Stomach smooth muscle (tissue), 2 donors: ENCODE measurements at regions not wholly inside any gene's neighbourhood (a gene's known extent, or its start where the extent isn't known, plus 50 kb on each side); places are given as distances from the start of the nearest gene placed in this dataset.

ENCODE experiments used
- H3K27ac ChIP-seq: one replicate; pipeline ENCODE4 v1.7.0; 2013; ENCODE audit warnings: mild to moderate bottlenecking, low read length, inconsistent platforms
- H3K27me3 ChIP-seq, 2 donors: one replicate each; pipeline ENCODE4 v1.7.0; 2013; ENCODE audit warnings: low read length in 2 of 2; ENCODE audit not compliant: insufficient read depth in 2 of 2, control insufficient read depth in 1 of 2
- H3K36me3 ChIP-seq, 2 donors: one replicate each; pipeline ENCODE4 v1.7.0; 2013; ENCODE audit warnings: low read length in 2 of 2; ENCODE audit not compliant: control insufficient read depth in 2 of 2, insufficient read depth in 2 of 2
- H3K4me1 ChIP-seq: one replicate; pipeline ENCODE4 v1.7.0; 2013; ENCODE audit warnings: low read length; ENCODE audit not compliant: control insufficient read depth, insufficient read depth
- H3K4me3 ChIP-seq, 2 donors: one replicate each; pipeline ENCODE4 v1.7.0; 2013; ENCODE audit warnings: low read length in 2 of 2
- H3K9ac ChIP-seq, 2 donors: one replicate each; pipeline ENCODE4 v1.7.0; 2013; ENCODE audit warnings: low read length in 2 of 2, mild to moderate bottlenecking in 1 of 2
- H3K9me3 ChIP-seq, 2 donors: one replicate each; pipeline ENCODE4 v1.7.0; 2013; ENCODE audit warnings: low read length in 2 of 2; ENCODE audit not compliant: control insufficient read depth in 2 of 2
- donor health status: healthy.
- donor health status: Pancreatic carcinoma.

GRCh38 chr10:4474829-4475228, 351.2 kb upstream of the AKR1E2 start:
- no peaks in the 10 kb centered on the region for H3K9me3 ChIP-seq
- no peaks in the 10 kb centered on the region for H3K4me1 ChIP-seq
- no peak overlapping the region for H3K4me3 ChIP-seq
- no peaks in the 10 kb centered on the region for H3K36me3 ChIP-seq
- no peak overlapping the region for H3K9ac ChIP-seq
- no peak overlapping the region for H3K27ac ChIP-seq
- no peaks in the 10 kb centered on the region for H3K27me3 ChIP-seq

- Histone ChIP-seq H3K36me3 (no peaks in the 10 kb centered on the region), H3K4me1 (no peaks in the 10 kb centered on the region), H3K27ac (no peak overlapping the region), H3K9ac (no peak overlapping the region), H3K9me3 (no peaks in the 10 kb centered on the region), H3K27me3 (no peaks in the 10 kb centered on the region), H3K4me3 (no peak overlapping the region)
Measured at GRCh38 chr10:4473977-4474376, 352.0 kb upstream of the AKR1E2 start.

DNA sequence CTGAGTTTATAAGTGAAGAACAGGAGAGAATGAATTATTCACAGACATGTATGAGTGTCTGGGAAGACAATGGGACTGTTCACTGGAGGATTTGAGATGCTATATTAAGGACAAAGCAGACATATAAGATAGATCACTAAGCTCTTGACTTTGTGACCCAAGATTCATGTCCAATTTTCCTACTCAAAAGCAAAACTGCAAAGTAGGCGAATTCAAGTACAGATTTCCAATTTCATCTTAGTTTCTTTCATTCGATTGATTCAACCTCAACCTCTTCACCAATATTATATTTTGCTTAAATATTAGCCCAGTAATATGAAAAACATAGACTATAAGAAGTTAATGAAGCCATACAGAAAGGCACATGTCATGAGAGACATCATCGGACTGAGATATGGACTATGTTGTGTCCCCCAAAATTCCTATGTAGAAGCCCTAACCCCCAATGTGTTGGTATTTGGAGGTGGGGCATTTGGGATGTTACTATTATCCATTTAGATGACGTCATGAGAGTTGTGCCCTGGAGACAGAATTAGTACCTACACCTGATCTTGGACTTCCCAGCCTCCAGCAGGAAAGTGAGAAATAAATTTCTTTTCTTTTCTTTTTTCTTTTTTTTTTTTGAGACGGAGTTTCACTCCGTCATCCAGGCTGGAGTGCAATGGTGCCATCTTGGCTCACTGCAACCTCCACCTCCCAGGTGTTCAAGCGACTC, 353.7 kb upstream of the AKR1E2 start:
- no peaks in the 10 kb centered on the region for H3K36me3 ChIP-seq
- H3K4me3 ChIP-seq: no peak overlapping the region
- H3K27ac ChIP-seq: no peak overlapping the region
- no peaks in the 10 kb centered on the region for H3K27me3 ChIP-seq
- no peaks in the 10 kb centered on the region for H3K4me1 ChIP-seq
- no peak overlapping the region for H3K9ac ChIP-seq
- H3K9me3 ChIP-seq: no peaks in the 10 kb centered on the region

DNA sequence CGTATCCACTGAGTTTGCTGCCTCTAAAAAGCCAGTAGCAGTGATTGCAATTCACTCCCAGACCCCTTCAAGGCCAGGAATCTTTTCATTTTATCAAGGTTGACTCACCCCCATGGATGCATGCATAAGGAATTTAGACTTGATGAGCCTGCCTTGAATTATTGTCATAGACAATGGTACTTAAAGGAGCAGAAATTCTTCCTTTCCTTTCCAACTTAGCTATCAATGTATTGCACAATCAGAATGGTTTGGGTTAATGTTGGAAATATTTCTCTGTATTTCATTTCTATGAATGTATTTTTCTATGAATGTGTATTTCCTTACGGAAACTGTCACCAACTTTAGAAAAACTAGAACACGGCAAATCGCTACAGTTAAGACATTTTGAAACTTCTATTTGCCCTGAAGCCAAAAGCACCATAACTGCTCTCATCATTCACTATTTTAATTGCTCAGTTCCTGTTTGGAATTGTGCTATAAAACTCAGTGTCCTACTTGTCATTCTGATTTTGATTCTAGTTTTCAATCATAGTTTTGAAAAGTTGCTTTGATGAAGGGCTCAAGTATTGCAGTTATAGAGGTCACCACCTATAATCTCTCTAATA, 355.7 kb upstream of the AKR1E2 start:
- no peaks in the 10 kb centered on the region for H3K4me1 ChIP-seq
- H3K9me3 ChIP-seq: no peaks in the 10 kb centered on the region
- no peak overlapping the region for H3K4me3 ChIP-seq
- H3K9ac ChIP-seq: no peak overlapping the region
- no peak overlapping the region for H3K27ac ChIP-seq
- H3K36me3 ChIP-seq: no peaks in the 10 kb centered on the region
- no peaks in the 10 kb centered on the region for H3K27me3 ChIP-seq

- no peak overlapping the region for H3K4me3 ChIP-seq
- H3K36me3 ChIP-seq: no peaks in the 10 kb centered on the region
- H3K27me3 ChIP-seq: no peaks in the 10 kb centered on the region
- H3K4me1 ChIP-seq: no peaks in the 10 kb centered on the region
- H3K9me3 ChIP-seq: no peaks in the 10 kb centered on the region
- no peak overlapping the region for H3K9ac ChIP-seq
- no peak overlapping the region for H3K27ac ChIP-seq
Measured at GRCh38 chr10:4467481-4467880, 358.5 kb upstream of the AKR1E2 start.

GRCh38 chr10:4460267-4460666, 365.7 kb upstream of the AKR1E2 start:
- no peak overlapping the region for H3K4me3 ChIP-seq
- H3K27ac ChIP-seq: no peak overlapping the region
- H3K9ac ChIP-seq: no peak overlapping the region
- H3K36me3 ChIP-seq: no peaks in the 10 kb centered on the region
- no peaks in the 10 kb centered on the region for H3K4me1 ChIP-seq
- H3K9me3 ChIP-seq: no peaks in the 10 kb centered on the region
- H3K27me3 ChIP-seq: no peaks in the 10 kb centered on the region

- Histone ChIP-seq H3K9me3 (no peaks in the 10 kb centered on the region), H3K9ac (no peak overlapping the region), H3K27ac (no peak overlapping the region), H3K27me3 (no peaks in the 10 kb centered on the region), H3K4me1 (no peaks in the 10 kb centered on the region), H3K36me3 (no peaks in the 10 kb centered on the region), H3K4me3 (no peak overlapping the region)
Measured at GRCh38 chr10:4459531-4459930, 366.5 kb upstream of the AKR1E2 start.

GRCh38 chr10:4457597-4457996, 368.4 kb upstream of the AKR1E2 start:
- Histone ChIP-seq H3K27ac (no peak overlapping the region), H3K27me3 (no peaks in the 10 kb centered on the region), H3K36me3 (no peaks in the 10 kb centered on the region), H3K9me3 (no peaks in the 10 kb centered on the region), H3K9ac (no peak overlapping the region), H3K4me1 (no peaks in the 10 kb centered on the region), H3K4me3 (no peak overlapping the region)

GRCh38 chr10:4456776-4457175, 369.2 kb upstream of the AKR1E2 start:
- H3K9me3 ChIP-seq: no peaks in the 10 kb centered on the region
- H3K4me1 ChIP-seq: no peaks in the 10 kb centered on the region
- no peak overlapping the region for H3K4me3 ChIP-seq
- no peaks in the 10 kb centered on the region for H3K27me3 ChIP-seq
- no peak overlapping the region for H3K9ac ChIP-seq
- H3K36me3 ChIP-seq: no peaks in the 10 kb centered on the region
- H3K27ac ChIP-seq: no peak overlapping the region

GRCh38 chr10:4456279-4456678, 369.7 kb upstream of the AKR1E2 start:
- Histone ChIP-seq H3K36me3 (no peaks in the 10 kb centered on the region), H3K9ac (no peak overlapping the region), H3K27ac (no peak overlapping the region), H3K27me3 (no peaks in the 10 kb centered on the region), H3K9me3 (no peaks in the 10 kb centered on the region), H3K4me1 (no peaks in the 10 kb centered on the region), H3K4me3 (no peak overlapping the region)

DNA sequence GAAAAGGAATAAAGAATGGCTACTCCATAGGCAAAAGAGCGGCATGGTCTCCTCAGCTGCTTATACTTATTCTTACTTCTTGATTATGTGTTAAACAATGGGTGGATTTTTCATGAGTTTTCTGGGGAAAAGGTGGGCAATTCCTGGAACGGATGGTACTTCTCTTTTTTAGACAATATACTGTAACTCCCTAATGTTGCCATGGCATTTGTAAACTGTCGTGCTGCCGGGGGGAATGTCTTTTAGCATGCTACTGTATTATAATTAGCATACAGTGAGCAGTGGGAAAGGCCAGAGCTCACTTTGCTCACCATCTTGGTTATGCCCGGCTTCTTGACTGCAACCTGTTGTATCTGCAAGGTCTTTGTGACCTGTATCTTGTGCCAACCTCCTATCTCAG, 372.1 kb upstream of the AKR1E2 start:
- Histone ChIP-seq H3K9me3 (no peaks in the 10 kb centered on the region), H3K4me3 (no peak overlapping the region), H3K27ac (no peak overlapping the region), H3K36me3 (no peaks in the 10 kb centered on the region), H3K9ac (no peak overlapping the region), H3K27me3 (no peaks in the 10 kb centered on the region), H3K4me1 (no peaks in the 10 kb centered on the region)
